Tibial nerve (tissue), 3 donors: ENCODE measurements at regions not wholly inside any gene's neighbourhood (a gene's known extent, or its start where the extent isn't known, plus 50 kb on each side); places are given as distances from the start of the nearest gene placed in this dataset.

Source experiments
- CTCF ChIP-seq, 5 experiments: fragments of 200-600 bp in 3 of 5; fragments of 450-650 bp in 2 of 5; sonication (generic) in 3 of 5; IDR thresholded peaks; one replicate each; pipeline ENCODE4 v1.5.1; 2016 to 2019; ENCODE audit warnings: antibody characterized with exemption in 5 of 5, mild to moderate bottlenecking in 3 of 5, moderate library complexity in 2 of 5
- POLR2A ChIP-seq, 2 donors: fragments of 450-650 bp; IDR thresholded peaks; one replicate each; pipeline ENCODE4 v1.6.1; 2017; ENCODE audit warnings: antibody characterized with exemption in 2 of 2, mild to moderate bottlenecking in 2 of 2, moderate library complexity in 2 of 2

GRCh38 chr2:3966470-3966869, 263.1 kb downstream of the DCDC2C start:
- no peak for TF ChIP-seq CTCF (IDR thresholded peaks at IDR 0.05)
- no peak for TF ChIP-seq POLR2A (IDR thresholded peaks at IDR 0.05)
